ENCODE measurements at regions not wholly inside any gene's neighbourhood (a gene's known extent, or its start where the extent isn't known, plus 50 kb on each side); places are given as distances from the start of the nearest gene placed in this dataset.

DNA sequence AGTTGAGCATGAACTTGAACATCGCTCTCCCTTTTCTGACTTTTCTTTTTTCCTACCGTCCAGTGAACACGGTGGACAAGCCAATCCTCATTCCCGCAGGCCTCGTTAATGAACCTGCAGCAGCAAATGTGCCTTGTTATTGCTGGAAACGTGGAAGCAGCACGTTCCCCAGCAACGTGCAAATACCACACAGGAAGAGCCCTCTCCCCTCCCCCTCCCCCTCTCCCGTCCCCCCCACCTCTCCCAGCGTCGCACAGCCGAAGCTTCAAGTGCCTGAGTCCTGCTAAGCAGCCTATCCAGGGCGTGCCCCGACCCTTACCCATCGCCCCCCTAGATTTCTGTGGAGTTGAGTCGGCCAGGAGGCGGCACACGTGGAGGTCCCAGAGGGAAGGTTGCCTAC, 219.9 kb downstream of the BCOR start:
- no peak overlapping the region for H3K9ac ChIP-seq (ENCODE audit: insufficient read depth in 1 of 2, low read depth in 2 of 2, low read length in 2 of 2)
- WGBS (ENCODE audit: insufficient coverage, low coverage, missing lambda C conversion rate): 52% methylated on average over 5 of the region's 18 CpGs
- H3K36me3 ChIP-seq (ENCODE audit: control insufficient read depth, insufficient read depth, low read length): no peaks in the 10 kb centered on the region
- ATAC-seq: no peak
- no peak for DNase-seq (ENCODE audit: extremely low read depth in 1 of 4, low spot score in 3 of 4)
- ChIA-PET POLR2A (no interaction called here), CTCF (ENCODE audit: low intra/inter-chr PET ratio) (no interaction called here)
- no peak overlapping the region for H3K4me2 ChIP-seq (ENCODE audit: insufficient read depth, low read length)
- intact Hi-C loops (cut with micrococcal nuclease) (no loop called here), in situ Hi-C loops (cut with MboI) (no loop called here)
- no peaks in the 10 kb centered on the region for H3K9me1 ChIP-seq (ENCODE audit: control insufficient read depth, insufficient read depth, low read length)
- no peak for TF ChIP-seq MYBL2 (IDR thresholded peaks at IDR 0.05; ENCODE audit: low read depth)
- TF ChIP-seq MYBL2 (CRISPR knock-in tag; IDR thresholded peaks at IDR 0.05; ENCODE audit: borderline replicate concordance): no peak
- TF ChIP-seq, protein P1, sequence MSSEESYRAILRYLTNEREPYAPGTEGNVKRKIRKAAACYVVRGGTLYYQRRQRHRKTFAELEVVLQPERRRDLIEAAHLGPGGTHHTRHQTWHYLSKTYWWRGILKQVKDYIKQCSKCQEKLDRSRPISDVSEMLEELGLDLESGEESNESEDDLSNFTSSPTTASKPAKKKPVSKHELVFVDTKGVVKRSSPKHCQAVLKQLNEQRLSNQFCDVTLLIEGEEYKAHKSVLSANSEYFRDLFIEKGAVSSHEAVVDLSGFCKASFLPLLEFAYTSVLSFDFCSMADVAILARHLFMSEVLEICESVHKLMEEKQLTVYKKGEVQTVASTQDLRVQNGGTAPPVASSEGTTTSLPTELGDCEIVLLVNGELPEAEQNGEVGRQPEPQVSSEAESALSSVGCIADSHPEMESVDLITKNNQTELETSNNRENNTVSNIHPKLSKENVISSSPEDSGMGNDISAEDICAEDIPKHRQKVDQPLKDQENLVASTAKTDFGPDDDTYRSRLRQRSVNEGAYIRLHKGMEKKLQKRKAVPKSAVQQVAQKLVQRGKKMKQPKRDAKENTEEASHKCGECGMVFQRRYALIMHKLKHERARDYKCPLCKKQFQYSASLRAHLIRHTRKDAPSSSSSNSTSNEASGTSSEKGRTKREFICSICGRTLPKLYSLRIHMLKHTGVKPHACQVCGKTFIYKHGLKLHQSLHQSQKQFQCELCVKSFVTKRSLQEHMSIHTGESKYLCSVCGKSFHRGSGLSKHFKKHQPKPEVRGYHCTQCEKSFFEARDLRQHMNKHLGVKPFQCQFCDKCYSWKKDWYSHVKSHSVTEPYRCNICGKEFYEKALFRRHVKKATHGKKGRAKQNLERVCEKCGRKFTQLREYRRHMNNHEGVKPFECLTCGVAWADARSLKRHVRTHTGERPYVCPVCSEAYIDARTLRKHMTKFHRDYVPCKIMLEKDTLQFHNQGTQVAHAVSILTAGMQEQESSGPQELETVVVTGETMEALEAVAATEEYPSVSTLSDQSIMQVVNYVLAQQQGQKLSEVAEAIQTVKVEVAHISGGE (CRISPR knock-in tag; IDR thresholded peaks at IDR 0.05): no peak
- TF ChIP-seq ZBTB17 (CRISPR knock-in tag; IDR thresholded peaks at IDR 0.05): no peak
- no peak for TF ChIP-seq NFE2L1 (tag; IDR thresholded peaks at IDR 0.05; ENCODE audit: borderline replicate concordance, low read depth)
- no peak for TF ChIP-seq MIER1 (IDR thresholded peaks at IDR 0.05; ENCODE audit: low read depth)
- no peak for TF ChIP-seq SRF (CRISPR knock-in tag; IDR thresholded peaks at IDR 0.05)
- no peak for TF ChIP-seq TCF3 (CRISPR knock-in tag; IDR thresholded peaks at IDR 0.05)
- TF ChIP-seq, protein P2, sequence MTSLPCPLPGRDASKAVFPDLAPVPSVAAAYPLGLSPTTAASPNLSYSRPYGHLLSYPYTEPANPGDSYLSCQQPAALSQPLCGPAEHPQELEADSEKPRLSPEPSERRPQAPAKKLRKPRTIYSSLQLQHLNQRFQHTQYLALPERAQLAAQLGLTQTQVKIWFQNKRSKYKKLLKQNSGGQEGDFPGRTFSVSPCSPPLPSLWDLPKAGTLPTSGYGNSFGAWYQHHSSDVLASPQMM (CRISPR knock-in tag; IDR thresholded peaks at IDR 0.05): no peak
- TF ChIP-seq RBM22 (IDR thresholded peaks at IDR 0.05; ENCODE audit: low read depth, low read length, poor library complexity, severe bottlenecking): no peak
- TF ChIP-seq, protein P3, sequence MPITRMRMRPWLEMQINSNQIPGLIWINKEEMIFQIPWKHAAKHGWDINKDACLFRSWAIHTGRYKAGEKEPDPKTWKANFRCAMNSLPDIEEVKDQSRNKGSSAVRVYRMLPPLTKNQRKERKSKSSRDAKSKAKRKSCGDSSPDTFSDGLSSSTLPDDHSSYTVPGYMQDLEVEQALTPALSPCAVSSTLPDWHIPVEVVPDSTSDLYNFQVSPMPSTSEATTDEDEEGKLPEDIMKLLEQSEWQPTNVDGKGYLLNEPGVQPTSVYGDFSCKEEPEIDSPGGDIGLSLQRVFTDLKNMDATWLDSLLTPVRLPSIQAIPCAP (CRISPR knock-in tag; IDR thresholded peaks at IDR 0.05; ENCODE audit: borderline replicate concordance): no peak
- no peak for TF ChIP-seq ASH1L (IDR thresholded peaks at IDR 0.05; ENCODE audit: borderline replicate concordance, low read depth, partially characterized antibody)
- TF ChIP-seq ZNF75A (CRISPR knock-in tag; IDR thresholded peaks at IDR 0.05): no peak
- TF ChIP-seq NFIC (IDR thresholded peaks at IDR 0.05): no peak
- no peaks in the 10 kb centered on the region for H3K79me2 ChIP-seq (ENCODE audit: control insufficient read depth, insufficient read depth, low read length)
- no peak overlapping the region for H2AFZ ChIP-seq (ENCODE audit: low read depth, low read length)
- H3K27me3 ChIP-seq (ENCODE audit: control insufficient read depth in 2 of 2, insufficient read depth in 2 of 2, low read length in 2 of 2): no peaks in the 10 kb centered on the region; a peak in 1 of 5 replicates
- H3K4me3 ChIP-seq: no peak overlapping the region
- no peak overlapping the region for H3K27ac ChIP-seq (ENCODE audit: extremely low read depth, low read depth, low read length)
- no peak for FAIRE-seq
- no peaks in the 10 kb centered on the region for H3K9me3 ChIP-seq (replicated peaks; ENCODE audit: control insufficient read depth, insufficient read depth, low read depth, low read length)
- no TSS peak for BruUV-seq (replicated peaks)
- H3K4me1 ChIP-seq (replicated peaks in 1 of 2; ENCODE audit: control insufficient read depth in 2 of 2, insufficient read depth in 2 of 2, low read length in 2 of 2): peaks cover 0 to 5% of the 10 kb centered on the region in 2 experiments; a peak in 2 of 5 replicates
- no peaks in the 10 kb centered on the region for H4K20me1 ChIP-seq (replicated peaks; ENCODE audit: control insufficient read depth, insufficient read depth, low read length)
